ENCODE measurements at regions not wholly inside any gene's neighbourhood (a gene's known extent, or its start where the extent isn't known, plus 50 kb on each side); places are given as distances from the start of the nearest gene placed in this dataset.

DNA sequence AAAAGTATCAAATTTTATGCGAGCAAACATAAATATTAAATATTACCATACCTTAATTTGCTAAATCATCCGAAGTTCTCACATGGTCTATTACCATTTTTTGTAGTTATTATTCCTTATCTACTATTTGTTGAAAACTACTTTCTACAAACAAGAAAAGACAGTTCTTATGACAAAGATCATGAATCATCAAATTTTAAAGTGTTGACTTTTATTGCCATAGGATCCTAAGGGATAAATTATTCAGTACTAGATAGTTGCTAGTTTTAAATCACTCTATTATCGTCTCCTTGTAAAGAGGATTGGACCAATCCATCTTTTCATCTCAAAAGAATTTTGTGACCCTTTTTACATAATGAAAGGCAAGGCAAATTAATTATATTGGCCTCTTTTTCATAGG lies 523.6 kb upstream of the TMEFF2 start:
- no peak overlapping the region for H3K4me3 Mint-ChIP-seq
- no peak overlapping the region for H3K4me2 ChIP-seq (replicated peaks; ENCODE audit: low read depth, low read length, poor library complexity, severe bottlenecking)
- WGBS (ENCODE audit: insufficient coverage), result no CpG with 5 or more reads among the region's 3 CpGs
- no peak for DNase-seq
- H3K27ac ChIP-seq (ENCODE audit: low read length in 2 of 2), result no peak overlapping the region
- no peak overlapping the region for H3K9ac ChIP-seq (ENCODE audit: low read length)
- H3K9me3 Mint-ChIP-seq (ENCODE audit: insufficient read depth), result no peaks in the 10 kb centered on the region
- intact Hi-C loops (cut with micrococcal nuclease), result no loop called here
- no peaks in the 10 kb centered on the region for H3K27me3 Mint-ChIP-seq
- no peaks in the 10 kb centered on the region for H3K9me3 ChIP-seq (ENCODE audit: control extremely low read depth in 1 of 3, control insufficient read depth in 2 of 3, insufficient read depth in 1 of 3, low read length in 2 of 3)
- CTCF ChIA-PET, result no interaction called here
- no peaks in the 10 kb centered on the region for H3K4me1 Mint-ChIP-seq
- H4K20me1 ChIP-seq (ENCODE audit: control insufficient read depth, insufficient read depth, low read length, poor library complexity, severe bottlenecking), result no peaks in the 10 kb centered on the region
- H3K27me3 ChIP-seq (replicated peaks in 1 of 4; ENCODE audit: control extremely low read depth in 1 of 4, control insufficient read depth in 3 of 4, insufficient read depth in 4 of 4, low read length in 3 of 4), result no peaks in the 10 kb centered on the region
- H3K36me3 ChIP-seq (replicated peaks in 1 of 2; ENCODE audit: control extremely low read depth in 1 of 2, control insufficient read depth in 1 of 2, extremely low read depth in 1 of 2, insufficient read depth in 2 of 2, low read length in 1 of 2), result no peaks in the 10 kb centered on the region
- ATAC-seq (ENCODE audit: low read depth), result no peak
- POLR2A ChIA-PET, result no interaction called here
- no peak overlapping the region for H3K27ac Mint-ChIP-seq
- H3K79me2 ChIP-seq (ENCODE audit: control insufficient read depth, insufficient read depth, low read length), result no peaks in the 10 kb centered on the region
- H3K4me1 ChIP-seq (ENCODE audit: control insufficient read depth in 2 of 2, insufficient read depth in 2 of 2, low read length in 2 of 2), result no peaks in the 10 kb centered on the region
- TF ChIP-seq, protein P1, sequence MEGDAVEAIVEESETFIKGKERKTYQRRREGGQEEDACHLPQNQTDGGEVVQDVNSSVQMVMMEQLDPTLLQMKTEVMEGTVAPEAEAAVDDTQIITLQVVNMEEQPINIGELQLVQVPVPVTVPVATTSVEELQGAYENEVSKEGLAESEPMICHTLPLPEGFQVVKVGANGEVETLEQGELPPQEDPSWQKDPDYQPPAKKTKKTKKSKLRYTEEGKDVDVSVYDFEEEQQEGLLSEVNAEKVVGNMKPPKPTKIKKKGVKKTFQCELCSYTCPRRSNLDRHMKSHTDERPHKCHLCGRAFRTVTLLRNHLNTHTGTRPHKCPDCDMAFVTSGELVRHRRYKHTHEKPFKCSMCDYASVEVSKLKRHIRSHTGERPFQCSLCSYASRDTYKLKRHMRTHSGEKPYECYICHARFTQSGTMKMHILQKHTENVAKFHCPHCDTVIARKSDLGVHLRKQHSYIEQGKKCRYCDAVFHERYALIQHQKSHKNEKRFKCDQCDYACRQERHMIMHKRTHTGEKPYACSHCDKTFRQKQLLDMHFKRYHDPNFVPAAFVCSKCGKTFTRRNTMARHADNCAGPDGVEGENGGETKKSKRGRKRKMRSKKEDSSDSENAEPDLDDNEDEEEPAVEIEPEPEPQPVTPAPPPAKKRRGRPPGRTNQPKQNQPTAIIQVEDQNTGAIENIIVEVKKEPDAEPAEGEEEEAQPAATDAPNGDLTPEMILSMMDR (IDR thresholded peaks at IDR 0.05), result no peak
- TF ChIP-seq EZH2 (IDR thresholded peaks at IDR 0.05; ENCODE audit: borderline replicate concordance, insufficient read depth, low read depth, low read length, poor library complexity, severe bottlenecking), result no peak
- no peak overlapping the region for H3K4me3 ChIP-seq (ENCODE audit: control extremely low read depth in 1 of 5, extremely low read depth in 1 of 5, insufficient read depth in 1 of 5, low read depth in 2 of 5, low read length in 4 of 5)
- H2AFZ ChIP-seq (ENCODE audit: insufficient read depth, low read depth, low read length, poor library complexity, severe bottlenecking), result no peak overlapping the region

DNA sequence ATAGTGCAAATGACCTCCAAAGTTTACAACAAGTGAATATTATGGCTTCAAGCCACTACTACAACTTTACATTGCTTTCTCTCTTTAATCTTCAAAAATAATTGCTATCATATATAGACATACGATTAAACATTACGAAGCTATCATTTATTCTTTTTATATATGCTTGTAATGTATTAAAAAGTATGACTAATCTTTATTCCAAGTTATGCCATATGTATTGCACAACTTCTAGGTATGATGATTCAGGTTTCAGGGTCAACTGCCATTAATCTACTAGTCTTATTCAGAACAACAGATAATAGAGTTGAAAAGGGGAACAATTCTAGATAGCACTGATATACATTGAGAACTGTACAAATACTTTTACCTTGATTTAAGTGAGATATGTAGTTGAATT lies 506.2 kb upstream of the TMEFF2 start:
- H3K4me1 Mint-ChIP-seq, result no peaks in the 10 kb centered on the region
- no peaks in the 10 kb centered on the region for H3K27me3 Mint-ChIP-seq
- Histone ChIP-seq H4K20me1 (ENCODE audit: control insufficient read depth, insufficient read depth, low read length, poor library complexity, severe bottlenecking) (no peaks in the 10 kb centered on the region), H3K79me2 (ENCODE audit: control insufficient read depth, insufficient read depth, low read length) (no peaks in the 10 kb centered on the region), H3K9ac (ENCODE audit: low read length) (no peak overlapping the region), H3K27ac (ENCODE audit: low read length in 2 of 2) (no peak overlapping the region), H3K27me3 (replicated peaks in 1 of 4; ENCODE audit: control extremely low read depth in 1 of 4, control insufficient read depth in 3 of 4, insufficient read depth in 4 of 4, low read length in 3 of 4) (no peaks in the 10 kb centered on the region), H3K4me1 (ENCODE audit: control insufficient read depth in 2 of 2, insufficient read depth in 2 of 2, low read length in 2 of 2) (no peaks in the 10 kb centered on the region), H3K36me3 (replicated peaks in 1 of 2; ENCODE audit: control extremely low read depth in 1 of 2, control insufficient read depth in 1 of 2, extremely low read depth in 1 of 2, insufficient read depth in 2 of 2, low read length in 1 of 2) (no peaks in the 10 kb centered on the region), H3K9me3 (ENCODE audit: control extremely low read depth in 1 of 3, control insufficient read depth in 2 of 3, insufficient read depth in 1 of 3, low read length in 2 of 3) (peaks cover 0 to 1% (median 0%) of the 10 kb centered on the region in 3 donors), H3K4me2 (replicated peaks; ENCODE audit: low read depth, low read length, poor library complexity, severe bottlenecking) (no peak overlapping the region), H2AFZ (ENCODE audit: insufficient read depth, low read depth, low read length, poor library complexity, severe bottlenecking) (no peak overlapping the region), H3K4me3 (ENCODE audit: control extremely low read depth in 1 of 5, extremely low read depth in 1 of 5, insufficient read depth in 1 of 5, low read depth in 2 of 5, low read length in 4 of 5) (no peak overlapping the region)
- no peak overlapping the region for H3K27ac Mint-ChIP-seq
- DNase-seq, result no peak
- no peaks in the 10 kb centered on the region for H3K9me3 Mint-ChIP-seq (ENCODE audit: insufficient read depth)
- ChIA-PET CTCF (no interaction called here), POLR2A (no interaction called here)
- no CpG with 5 or more reads among the region's 2 CpGs for WGBS (ENCODE audit: insufficient coverage)
- TF ChIP-seq EZH2 (IDR thresholded peaks at IDR 0.05; ENCODE audit: borderline replicate concordance, insufficient read depth, low read depth, low read length, poor library complexity, severe bottlenecking), result no peak
- TF ChIP-seq, protein P1 (IDR thresholded peaks at IDR 0.05), result no peak
- no peak overlapping the region for H3K4me3 Mint-ChIP-seq
- ATAC-seq (ENCODE audit: low read depth), result no peak
- intact Hi-C loops (cut with micrococcal nuclease), result no loop called here

Data from B cell (primary cell).